IMR-90 (cell line): ENCODE measurements at regions not wholly inside any gene's neighbourhood (a gene's known extent, or its start where the extent isn't known, plus 50 kb on each side); places are given as distances from the start of the nearest gene placed in this dataset.

Experiments
- ATAC-seq: fragments of 200-7000 bp; cut with Tn5 transposase; 2 replicates; pipeline ENCODE4 v1.9.1; 2020; ENCODE audit warnings: low read depth, mild to moderate bottlenecking, moderate library complexity
- BruUV-seq: library from RNA; stranded (reverse); fragments of 400-500 nt; replicated peaks from 2 replicates; lab custom pipeline; 2021; lab: Mats Ljungman, UMichigan
- CTCF ChIA-PET: fragments of 300-600 bp; formaldehyde crosslinking; extraction: SDS; loops from one replicate; lab custom pipeline; 2021; ENCODE audit warnings: antibody characterized with exemption; lab: Yijun Ruan, JAX
- POLR2A ChIA-PET: fragments of 300-600 bp; sonication (Branson Sonifier 250); formaldehyde crosslinking; loops from one replicate; lab custom pipeline; 2022; ENCODE audit warnings: antibody characterized with exemption; ENCODE audit not compliant: unreplicated experiment; lab: Charles Lee
- DNase-seq: peaks from one replicate; pipeline ENCODE4 v3.0.0; 2013
- H2AFZ ChIP-seq: replicated peaks from 2 replicates; pipeline ENCODE3; 2013; ENCODE audit warnings: low read length, mild to moderate bottlenecking; ENCODE audit not compliant: poor library complexity
- H2AK5ac ChIP-seq: 2 replicates; pipeline ENCODE4 v1.6.1; 2013; ENCODE audit warnings: low read depth, low read length, inconsistent platforms
- H2AK9ac ChIP-seq: replicated peaks from 2 replicates; pipeline ENCODE3; 2013; ENCODE audit warnings: mild to moderate bottlenecking, low read depth, low read length, moderate library complexity; ENCODE audit not compliant: poor library complexity
- H2BK120ac ChIP-seq: 2 replicates; pipeline ENCODE4 v1.6.1; 2013; ENCODE audit warnings: low read depth, low read length, inconsistent platforms
- H2BK15ac ChIP-seq: 3 replicates; pipeline ENCODE4 v1.6.1; 2013; ENCODE audit warnings: low read depth, low read length, inconsistent platforms
- H2BK20ac ChIP-seq: 2 replicates; pipeline ENCODE4 v1.6.1; 2013; ENCODE audit warnings: low read depth, mild to moderate bottlenecking, inconsistent platforms, low read length, moderate library complexity
- H2BK5ac ChIP-seq: 2 replicates; pipeline ENCODE4 v1.6.1; 2013; ENCODE audit warnings: mild to moderate bottlenecking, low read depth, low read length, inconsistent platforms; ENCODE audit not compliant: poor library complexity, severe bottlenecking
- H3K14ac ChIP-seq: replicated peaks from 2 replicates; pipeline ENCODE4 v1.6.1; 2013; ENCODE audit warnings: low read depth, low read length, inconsistent platforms
- H3K18ac ChIP-seq: 2 replicates; pipeline ENCODE4 v1.6.1; 2013; ENCODE audit warnings: low read depth, low read length, control low read depth
- H3K23ac ChIP-seq: 2 replicates; pipeline ENCODE4 v1.6.1; 2013; ENCODE audit warnings: low read depth, low read length, inconsistent platforms
- H3K27ac ChIP-seq: 2 replicates; pipeline ENCODE4 v1.5.1; 2013; ENCODE audit warnings: mild to moderate bottlenecking, control low read depth, low read length; ENCODE audit not compliant: insufficient read depth
- H3K27me3 ChIP-seq: 2 replicates; pipeline ENCODE4 v1.6.1; 2013; ENCODE audit warnings: low read length; ENCODE audit not compliant: control insufficient read depth, insufficient read depth
- H3K36me3 ChIP-seq: 2 replicates; pipeline ENCODE4 v1.6.1; 2013; ENCODE audit warnings: low read length, mixed read lengths; ENCODE audit not compliant: control insufficient read depth, insufficient read depth
- H3K4ac ChIP-seq: 2 replicates; pipeline ENCODE4 v1.6.1; 2013; ENCODE audit warnings: low read depth, low read length, inconsistent platforms
- H3K4me1 ChIP-seq: 2 replicates; pipeline ENCODE4 v1.6.1; 2013; ENCODE audit warnings: low read length, mixed read lengths; ENCODE audit not compliant: control insufficient read depth, insufficient read depth
- H3K4me2 ChIP-seq: 2 replicates; pipeline ENCODE4 v1.6.1; 2013; ENCODE audit warnings: low read depth, mild to moderate bottlenecking, control low read depth, low read length, moderate library complexity
- H3K4me3 ChIP-seq: 2 replicates; pipeline ENCODE4 v1.5.1; 2013; ENCODE audit warnings: low read depth, mild to moderate bottlenecking, control low read depth, low read length, moderate library complexity; ENCODE audit not compliant: insufficient read depth
- H3K56ac ChIP-seq: 2 replicates; pipeline ENCODE4 v1.6.1; 2013; ENCODE audit warnings: low read length, inconsistent platforms; ENCODE audit not compliant: insufficient read depth; ENCODE audit errors: extremely low read depth
- H3K79me1 ChIP-seq, 2 experiments: 2 replicates each; pipeline ENCODE4 v1.6.1; 2013; ENCODE audit warnings: low read length in 2 of 2, inconsistent platforms in 1 of 2, low read depth in 1 of 2
- H3K9ac ChIP-seq: 2 replicates; pipeline ENCODE4 v1.6.1; 2013; ENCODE audit warnings: low read depth, low read length, control low read depth
- H3K9me1 ChIP-seq: 2 replicates; pipeline ENCODE4 v1.6.1; 2013; ENCODE audit warnings: low read length, inconsistent platforms; ENCODE audit not compliant: insufficient read depth
- H3K9me3 ChIP-seq: 2 replicates; pipeline ENCODE4 v1.6.1; 2013; ENCODE audit warnings: low read length; ENCODE audit not compliant: control insufficient read depth, insufficient read depth
- H4K20me1 ChIP-seq: 2 replicates; pipeline ENCODE4 v1.6.1; 2013; ENCODE audit warnings: low read length, inconsistent platforms; ENCODE audit not compliant: insufficient read depth
- H4K5ac ChIP-seq: 2 replicates; pipeline ENCODE4 v1.6.1; 2013; ENCODE audit warnings: mild to moderate bottlenecking, low read depth, low read length, control low read depth
- H4K8ac ChIP-seq, 2 experiments: 2 replicates each; pipeline ENCODE4 v1.6.1; 2013; ENCODE audit warnings: low read depth in 2 of 2, low read length in 2 of 2, control low read depth in 1 of 2, inconsistent platforms in 1 of 2
- H4K91ac ChIP-seq: 2 replicates; pipeline ENCODE4 v1.6.1; 2013; ENCODE audit warnings: low read depth, low read length, inconsistent platforms; ENCODE audit not compliant: insufficient read depth
- BHLHE40 ChIP-seq: fragments of 150-350 bp; IDR thresholded peaks from 2 replicates; pipeline ENCODE4 v1.6.1; 2016; ENCODE audit warnings: mild to moderate bottlenecking, low read depth, low read length
- CEBPB ChIP-seq: IDR thresholded peaks from 2 replicates; pipeline ENCODE4 v1.6.1; 2012; ENCODE audit warnings: low read depth, low read length, improper control_type of control experiment
- CHD1 ChIP-seq: IDR thresholded peaks from 2 replicates; pipeline ENCODE4 v1.6.1; 2012; ENCODE audit warnings: low read depth, low read length, improper control_type of control experiment
- FOS ChIP-seq: fragments of 150-350 bp; IDR thresholded peaks from 2 replicates; pipeline ENCODE4 v1.6.1; 2016; ENCODE audit warnings: low read depth, low read length
- MAFK ChIP-seq: IDR thresholded peaks from 2 replicates; pipeline ENCODE4 v1.6.1; 2012; ENCODE audit warnings: low read depth, low read length, improper control_type of control experiment
- MAZ ChIP-seq: IDR thresholded peaks from 2 replicates; pipeline ENCODE4 v1.6.1; 2012; ENCODE audit warnings: low read depth, mild to moderate bottlenecking, low read length, improper control_type of control experiment, moderate library complexity, borderline replicate concordance
- MXI1 ChIP-seq: IDR thresholded peaks from 2 replicates; pipeline ENCODE4 v1.6.1; 2012; ENCODE audit warnings: low read depth, mild to moderate bottlenecking, low read length, moderate library complexity, borderline replicate concordance
- NFE2L2 ChIP-seq: fragments of 150-350 bp; IDR thresholded peaks from 2 replicates; pipeline ENCODE4 v1.6.1; 2016; ENCODE audit warnings: low read depth, mild to moderate bottlenecking, low read length
- POLR2A ChIP-seq: IDR thresholded peaks from 2 replicates; pipeline ENCODE4 v1.6.1; 2012; ENCODE audit warnings: mild to moderate bottlenecking, low read depth, low read length
- RAD21 ChIP-seq: IDR thresholded peaks from 2 replicates; pipeline ENCODE4 v1.6.1; 2012; ENCODE audit warnings: low read length, improper control_type of control experiment
- RCOR1 ChIP-seq: IDR thresholded peaks from 2 replicates; pipeline ENCODE4 v1.6.1; 2012; ENCODE audit warnings: mild to moderate bottlenecking, low read length, improper control_type of control experiment; ENCODE audit not compliant: insufficient replicate concordance
- SMC3 ChIP-seq: fragments of 150-350 bp; IDR thresholded peaks from 2 replicates; pipeline ENCODE4 v1.6.1; 2016; ENCODE audit warnings: low read depth, mild to moderate bottlenecking, antibody characterized with exemption, low read length, moderate library complexity
- WGBS, 2 experiments: methylation state at CpG; one replicate each; pipeline versions ENCODE4 v1.1.5 to v1.1.7; 2013; ENCODE audit warnings: missing lambda C conversion rate in 2 of 2; ENCODE audit not compliant: insufficient read length in 1 of 2; ENCODE audit errors: extremely low coverage in 2 of 2; 5-methylcytosine and 5-hydroxymethylcytosine counted together
- dilution Hi-C: fragments of 300-500 bp; cut with HindIII; formaldehyde crosslinking; loops from one replicate; pipeline ENCODE4 v1.14.3; 2018; ENCODE audit warnings: low sequenced_read_pairs; ENCODE audit not compliant: unreplicated experiment
- in situ Hi-C: fragments of 300-500 bp; cut with MboI; formaldehyde crosslinking; loops from 3 replicates; pipeline ENCODE4 v1.14.3; 2019; ENCODE audit warnings: low sequenced_read_pairs, inconsistent platforms, mixed read lengths
- intact Hi-C: fragments of 100-400 bp; cut with micrococcal nuclease; formaldehyde crosslinking; loops from 2 replicates; pipeline ENCODE4 v1.10.0; 2022
- TF ChIP-seq, protein P1 (sequence below): fragments of 150-350 bp; IDR thresholded peaks from 2 replicates; pipeline ENCODE4 v1.6.1; 2016; ENCODE audit warnings: low read depth, mild to moderate bottlenecking, low read length, moderate library complexity, borderline replicate concordance
- TF ChIP-seq, protein P2 (sequence below): conservative IDR thresholded peaks from 2 replicates; pipeline ENCODE4 v1.5.1; 2012; ENCODE audit warnings: mild to moderate bottlenecking, low read depth, low read length, improper control_type of control experiment

DNA sequence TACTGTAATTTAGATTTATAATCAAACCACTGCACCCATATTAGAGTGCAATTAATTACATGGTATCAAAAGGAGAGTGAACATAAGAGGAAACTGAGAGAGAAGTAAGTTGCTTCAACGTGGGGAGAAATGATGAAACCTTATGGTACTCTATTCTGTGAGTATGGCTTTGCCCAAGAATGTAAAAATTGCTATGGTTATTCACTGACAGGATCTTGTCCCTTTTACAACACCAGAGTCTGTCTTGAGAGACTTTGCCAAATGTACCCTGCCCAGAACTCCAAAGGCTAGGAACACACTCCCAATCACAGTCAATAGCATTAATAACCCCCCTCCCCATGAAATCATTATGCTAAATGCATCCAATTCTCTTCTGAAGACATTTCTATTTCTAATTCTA, 974.8 kb upstream of the POU3F3 start:
- ATAC-seq = no peak
- H2AFZ ChIP-seq = no peak overlapping the region
- H2BK15ac ChIP-seq = no peak overlapping the region
- H3K27me3 ChIP-seq = no peaks in the 10 kb centered on the region
- H3K9ac ChIP-seq = no peak overlapping the region
- H2BK5ac ChIP-seq = no peak overlapping the region
- no TSS peak for BruUV-seq
- no peaks in the 10 kb centered on the region for H3K36me3 ChIP-seq
- no peak overlapping the region for H3K18ac ChIP-seq
- H3K4me3 ChIP-seq = no peak overlapping the region
- intact Hi-C loops = no loop called here
- H3K23ac ChIP-seq = no peak overlapping the region
- dilution Hi-C loops = no loop called here
- in situ Hi-C loops = no loop called here
- ChIA-PET CTCF (no interaction called here), POLR2A (no interaction called here)
- H4K91ac ChIP-seq = no peak overlapping the region
- no peak for DNase-seq
- WGBS, 2 experiments = 40% methylated on average over 1 of the region's 1 CpG; no CpG with 5 or more reads in 1 of the 2 experiments
- H3K9me3 ChIP-seq = peaks cover 4% of the 10 kb centered on the region
- no peak overlapping the region for H3K27ac ChIP-seq
- no peak overlapping the region for H2BK20ac ChIP-seq
- H3K56ac ChIP-seq = no peak overlapping the region
- H2BK120ac ChIP-seq = no peak overlapping the region
- H3K79me1 ChIP-seq = no peaks in the 10 kb centered on the region
- no peaks in the 10 kb centered on the region for H3K9me1 ChIP-seq
- H3K14ac ChIP-seq = no peak overlapping the region
- no peak overlapping the region for H3K4me2 ChIP-seq
- no peaks in the 10 kb centered on the region for H4K20me1 ChIP-seq
- H2AK9ac ChIP-seq = no peak overlapping the region
- no peak overlapping the region for H2AK5ac ChIP-seq
- no peak overlapping the region for H4K8ac ChIP-seq
- TF ChIP-seq NFE2L2 (no peak), SMC3 (no peak), MAFK (no peak), RCOR1 (no peak), MXI1 (no peak), BHLHE40 (no peak), RAD21 (no peak), MAZ (no peak), CEBPB (no peak), POLR2A (no peak), FOS (no peak), CHD1 (no peak)
- TF ChIP-seq, protein P1, sequence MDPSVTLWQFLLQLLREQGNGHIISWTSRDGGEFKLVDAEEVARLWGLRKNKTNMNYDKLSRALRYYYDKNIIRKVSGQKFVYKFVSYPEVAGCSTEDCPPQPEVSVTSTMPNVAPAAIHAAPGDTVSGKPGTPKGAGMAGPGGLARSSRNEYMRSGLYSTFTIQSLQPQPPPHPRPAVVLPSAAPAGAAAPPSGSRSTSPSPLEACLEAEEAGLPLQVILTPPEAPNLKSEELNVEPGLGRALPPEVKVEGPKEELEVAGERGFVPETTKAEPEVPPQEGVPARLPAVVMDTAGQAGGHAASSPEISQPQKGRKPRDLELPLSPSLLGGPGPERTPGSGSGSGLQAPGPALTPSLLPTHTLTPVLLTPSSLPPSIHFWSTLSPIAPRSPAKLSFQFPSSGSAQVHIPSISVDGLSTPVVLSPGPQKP = no peak
- TF ChIP-seq, protein P2, sequence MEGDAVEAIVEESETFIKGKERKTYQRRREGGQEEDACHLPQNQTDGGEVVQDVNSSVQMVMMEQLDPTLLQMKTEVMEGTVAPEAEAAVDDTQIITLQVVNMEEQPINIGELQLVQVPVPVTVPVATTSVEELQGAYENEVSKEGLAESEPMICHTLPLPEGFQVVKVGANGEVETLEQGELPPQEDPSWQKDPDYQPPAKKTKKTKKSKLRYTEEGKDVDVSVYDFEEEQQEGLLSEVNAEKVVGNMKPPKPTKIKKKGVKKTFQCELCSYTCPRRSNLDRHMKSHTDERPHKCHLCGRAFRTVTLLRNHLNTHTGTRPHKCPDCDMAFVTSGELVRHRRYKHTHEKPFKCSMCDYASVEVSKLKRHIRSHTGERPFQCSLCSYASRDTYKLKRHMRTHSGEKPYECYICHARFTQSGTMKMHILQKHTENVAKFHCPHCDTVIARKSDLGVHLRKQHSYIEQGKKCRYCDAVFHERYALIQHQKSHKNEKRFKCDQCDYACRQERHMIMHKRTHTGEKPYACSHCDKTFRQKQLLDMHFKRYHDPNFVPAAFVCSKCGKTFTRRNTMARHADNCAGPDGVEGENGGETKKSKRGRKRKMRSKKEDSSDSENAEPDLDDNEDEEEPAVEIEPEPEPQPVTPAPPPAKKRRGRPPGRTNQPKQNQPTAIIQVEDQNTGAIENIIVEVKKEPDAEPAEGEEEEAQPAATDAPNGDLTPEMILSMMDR = no peak
- no peaks in the 10 kb centered on the region for H3K4me1 ChIP-seq
- H4K5ac ChIP-seq = no peak overlapping the region
- no peak overlapping the region for H3K4ac ChIP-seq
